ENCODE measurements at regions not wholly inside any gene's neighbourhood (a gene's known extent, or its start where the extent isn't known, plus 50 kb on each side); places are given as distances from the start of the nearest gene placed in this dataset.
A peak's percentile ranks its signal among the peaks of the same experiment; 100 is the strongest.

DNA sequence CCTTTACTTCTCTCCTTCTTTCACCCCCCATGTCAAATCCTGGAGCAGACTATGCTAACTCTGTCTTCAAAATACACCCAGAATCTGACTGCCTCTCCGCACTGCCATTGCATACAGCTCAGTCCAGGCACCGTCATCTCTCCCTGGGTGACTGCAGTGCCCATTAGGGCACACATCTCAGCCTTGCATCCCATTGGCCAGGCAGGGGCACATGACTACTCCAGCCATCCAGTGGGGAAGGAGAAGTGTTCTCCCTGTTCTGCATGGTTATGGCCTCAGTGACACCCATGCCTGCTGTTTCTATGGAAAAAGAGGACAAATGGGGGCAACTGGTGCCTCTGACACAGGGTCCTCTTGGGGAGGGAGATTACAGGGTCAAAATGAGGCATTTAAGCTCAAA lies 270.5 kb downstream of the MATN1 start:
- no peak for DNase-seq (ENCODE audit: insufficient read length)
- FAIRE-seq, result no peak
- TF ChIP-seq TAF1 (IDR thresholded peaks at IDR 0.05; ENCODE audit: borderline replicate concordance, low read depth, low read length) (no peak), POLR2A (IDR thresholded peaks at IDR 0.05; ENCODE audit: low read depth, low read length) (no peak), POLR2AphosphoS5 (IDR thresholded peaks at IDR 0.05; ENCODE audit: low read depth, low read length) (no peak)

- FAIRE-seq (no peak), DNase-seq (ENCODE audit: insufficient read length) (no peak)
- TF ChIP-seq POLR2A (IDR thresholded peaks at IDR 0.05; ENCODE audit: low read depth, low read length), result no peak
- no peak for TF ChIP-seq POLR2AphosphoS5 (IDR thresholded peaks at IDR 0.05; ENCODE audit: low read depth, low read length)
- no peak for TF ChIP-seq TAF1 (IDR thresholded peaks at IDR 0.05; ENCODE audit: borderline replicate concordance, low read depth, low read length)
Measured at GRCh38 chr1:30452170-30452569, 271.2 kb downstream of the MATN1 start.

GRCh38 chr1:30451532-30452125 lies 271.8 kb downstream of the MATN1 start:
- FAIRE-seq, result no peak
- no peak for DNase-seq (ENCODE audit: insufficient read length)
- TF ChIP-seq TAF1 (IDR thresholded peaks at IDR 0.05; ENCODE audit: borderline replicate concordance, low read depth, low read length) (no peak), POLR2AphosphoS5 (IDR thresholded peaks at IDR 0.05; ENCODE audit: low read depth, low read length) (no peak), POLR2A (IDR thresholded peaks at IDR 0.05; ENCODE audit: low read depth, low read length) (no peak)

- TF ChIP-seq TAF1 (IDR thresholded peaks at IDR 0.05; ENCODE audit: borderline replicate concordance, low read depth, low read length), result no peak
- TF ChIP-seq POLR2A (IDR thresholded peaks at IDR 0.05; ENCODE audit: low read depth, low read length), result no peak
- TF ChIP-seq POLR2AphosphoS5 (IDR thresholded peaks at IDR 0.05; ENCODE audit: low read depth, low read length), result no peak
- FAIRE-seq (no peak), DNase-seq (ENCODE audit: insufficient read length) (no peak)
Measured at GRCh38 chr1:30450818-30451233, 272.6 kb downstream of the MATN1 start.

DNA sequence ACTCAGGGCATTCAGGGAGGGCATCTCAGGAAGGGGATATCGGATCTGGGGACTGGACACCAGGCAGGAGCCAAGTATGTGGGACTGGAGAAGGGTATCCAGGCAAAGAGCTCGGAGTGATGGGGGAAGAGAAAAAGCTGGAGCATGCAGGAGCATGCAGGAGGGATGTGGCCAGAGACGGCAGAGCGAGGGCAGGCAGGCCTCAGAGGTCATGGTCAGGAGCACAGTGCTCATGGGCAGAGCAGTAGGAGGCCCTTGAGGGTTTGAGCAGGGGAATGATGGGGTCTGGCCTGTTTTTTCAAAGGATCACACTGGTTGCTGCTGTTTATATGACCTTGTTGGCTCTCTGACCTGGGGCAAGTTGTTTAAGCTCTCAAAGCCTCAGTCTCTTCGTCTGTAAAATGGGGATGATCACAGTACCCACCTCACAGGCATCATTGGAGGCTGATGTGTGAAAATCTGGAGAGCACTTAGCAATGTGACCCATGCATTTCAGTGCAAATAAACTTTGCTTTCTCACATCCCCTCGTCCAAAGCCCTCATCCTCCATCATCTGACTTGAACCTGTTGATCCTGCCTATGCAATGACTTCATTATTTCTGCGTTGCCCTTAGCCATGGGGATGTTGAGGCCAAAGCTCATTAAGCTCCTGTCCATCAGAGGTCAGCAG lies 273.1 kb downstream of the MATN1 start:
- no peak for TF ChIP-seq POLR2AphosphoS5 (IDR thresholded peaks at IDR 0.05; ENCODE audit: low read depth, low read length)
- TF ChIP-seq TAF1 (IDR thresholded peaks at IDR 0.05; ENCODE audit: borderline replicate concordance, low read depth, low read length), result no peak
- no peak for TF ChIP-seq POLR2A (IDR thresholded peaks at IDR 0.05; ENCODE audit: low read depth, low read length)
- DNase-seq (ENCODE audit: insufficient read length) (no peak), FAIRE-seq (no peak)

GRCh38 chr1:30449428-30450147 lies 273.8 kb downstream of the MATN1 start:
- no peak for FAIRE-seq
- no peak for DNase-seq (ENCODE audit: insufficient read length)

DNA sequence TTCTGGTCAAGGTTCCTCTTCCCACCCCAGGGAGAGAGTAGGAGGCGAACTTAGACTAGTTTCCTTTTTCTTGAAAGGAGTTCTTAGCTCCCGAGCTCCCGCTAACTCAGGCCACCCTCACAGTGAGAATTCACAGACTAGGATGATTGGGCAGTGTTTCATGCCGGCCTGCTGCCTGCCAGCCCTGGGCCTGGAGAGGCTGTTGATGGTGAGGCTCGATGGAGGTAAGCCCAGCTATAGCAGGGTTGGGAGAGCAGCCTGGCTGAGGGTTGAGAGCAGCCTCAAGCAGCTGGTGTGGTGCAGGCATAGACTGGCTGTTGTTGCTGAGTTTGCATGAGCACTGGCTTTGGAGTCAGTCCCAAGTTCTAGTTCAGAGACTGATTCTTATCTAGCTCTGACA lies 274.4 kb downstream of the MATN1 start:
- TF ChIP-seq TAF1 (IDR thresholded peaks at IDR 0.05; ENCODE audit: borderline replicate concordance, low read depth, low read length) (no peak), POLR2AphosphoS5 (IDR thresholded peaks at IDR 0.05; ENCODE audit: low read depth, low read length) (no peak), POLR2A (IDR thresholded peaks at IDR 0.05; ENCODE audit: low read depth, low read length) (no peak)

More at GRCh38 chr1:30449428-30450147, 273.8 kb downstream of the MATN1 start:
- TF ChIP-seq POLR2A (IDR thresholded peaks at IDR 0.05; ENCODE audit: low read depth, low read length) (no peak), POLR2AphosphoS5 (IDR thresholded peaks at IDR 0.05; ENCODE audit: low read depth, low read length) (no peak), TAF1 (IDR thresholded peaks at IDR 0.05; ENCODE audit: borderline replicate concordance, low read depth, low read length) (no peak)

DNA sequence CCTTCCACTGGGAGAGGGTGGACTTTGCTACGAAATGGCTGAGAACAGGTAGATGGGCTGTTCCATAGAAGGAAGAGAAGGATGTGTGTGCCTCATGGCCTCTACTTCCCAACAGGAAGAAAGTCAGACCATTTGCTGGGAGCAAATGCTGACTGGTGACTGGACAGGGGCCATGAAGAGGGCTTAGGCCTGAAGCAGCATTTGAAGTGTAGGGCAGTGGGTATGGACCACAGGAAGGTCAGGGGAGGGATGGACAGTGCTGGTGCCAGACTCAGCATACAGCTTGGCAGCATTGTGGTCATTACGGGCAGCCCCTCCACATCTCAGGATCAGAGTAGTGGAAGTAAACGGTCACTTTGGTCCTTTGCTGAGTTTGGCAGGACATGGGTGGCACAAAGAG lies 275.7 kb downstream of the MATN1 start:
- DNase-seq (ENCODE audit: insufficient read length), result no peak

More for the DNA sequence above, 274.4 kb downstream of the MATN1 start:
- DNase-seq (ENCODE audit: insufficient read length) (no peak), FAIRE-seq (no peak)

DNA sequence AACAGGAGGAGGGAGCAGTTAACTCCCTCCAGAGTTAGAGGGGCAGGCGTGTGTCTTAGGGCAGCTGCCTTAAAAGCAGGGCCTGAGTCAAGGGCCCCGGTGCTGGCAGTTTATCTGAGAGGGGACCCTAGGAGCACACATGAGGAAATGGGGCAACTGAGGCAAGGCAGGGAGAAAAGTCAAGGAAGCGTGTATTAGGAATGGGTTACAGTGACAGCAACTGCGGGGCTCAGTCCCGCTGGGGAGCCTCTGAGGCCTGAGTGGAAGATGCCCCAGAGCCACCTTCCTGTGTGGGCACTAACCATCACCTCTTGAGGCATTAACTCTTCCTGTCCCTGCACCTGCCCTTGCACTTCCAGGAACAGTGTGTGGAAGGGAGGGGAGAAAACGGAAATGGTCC lies 276.3 kb downstream of the MATN1 start:
- FAIRE-seq (no peak), DNase-seq (ENCODE audit: insufficient read length) (no peak)
- no peak for TF ChIP-seq TAF1 (IDR thresholded peaks at IDR 0.05; ENCODE audit: borderline replicate concordance, low read depth, low read length)
- no peak for TF ChIP-seq POLR2A (IDR thresholded peaks at IDR 0.05; ENCODE audit: low read depth, low read length)
- TF ChIP-seq POLR2AphosphoS5 (IDR thresholded peaks at IDR 0.05; ENCODE audit: low read depth, low read length), result no peak

More for the DNA sequence above, 275.7 kb downstream of the MATN1 start:
- no peak for TF ChIP-seq POLR2AphosphoS5 (IDR thresholded peaks at IDR 0.05; ENCODE audit: low read depth, low read length)
- TF ChIP-seq TAF1 (IDR thresholded peaks at IDR 0.05; ENCODE audit: borderline replicate concordance, low read depth, low read length), result no peak
- TF ChIP-seq POLR2A (IDR thresholded peaks at IDR 0.05; ENCODE audit: low read depth, low read length), result no peak
- no peak for FAIRE-seq

DNA sequence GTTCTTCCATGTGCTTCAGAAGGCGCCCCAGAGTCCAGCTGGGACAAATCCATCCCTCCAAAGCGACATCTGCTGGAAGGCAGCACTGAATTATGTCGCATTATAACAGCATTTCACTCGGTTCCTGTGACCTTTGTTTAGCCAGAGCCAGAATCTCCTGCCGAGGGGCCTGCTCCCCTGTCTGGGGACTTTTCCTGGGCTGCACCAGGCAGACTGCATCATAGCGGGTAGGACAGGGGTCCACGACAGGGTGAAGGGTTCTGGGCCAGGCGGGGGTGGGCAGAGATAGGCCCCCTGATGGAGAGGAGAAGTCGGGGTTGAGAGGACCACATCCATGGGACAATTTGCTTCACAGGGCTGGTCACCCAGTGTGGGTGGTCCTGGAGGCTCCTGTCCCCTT lies 276.9 kb downstream of the MATN1 start:
- no peak for TF ChIP-seq TAF1 (IDR thresholded peaks at IDR 0.05; ENCODE audit: borderline replicate concordance, low read depth, low read length)
- TF ChIP-seq POLR2AphosphoS5 (IDR thresholded peaks at IDR 0.05; ENCODE audit: low read depth, low read length), result no peak
- TF ChIP-seq POLR2A (IDR thresholded peaks at IDR 0.05; ENCODE audit: low read depth, low read length), result no peak
- DNase-seq (ENCODE audit: insufficient read length), result no peak
- no peak for FAIRE-seq

DNA sequence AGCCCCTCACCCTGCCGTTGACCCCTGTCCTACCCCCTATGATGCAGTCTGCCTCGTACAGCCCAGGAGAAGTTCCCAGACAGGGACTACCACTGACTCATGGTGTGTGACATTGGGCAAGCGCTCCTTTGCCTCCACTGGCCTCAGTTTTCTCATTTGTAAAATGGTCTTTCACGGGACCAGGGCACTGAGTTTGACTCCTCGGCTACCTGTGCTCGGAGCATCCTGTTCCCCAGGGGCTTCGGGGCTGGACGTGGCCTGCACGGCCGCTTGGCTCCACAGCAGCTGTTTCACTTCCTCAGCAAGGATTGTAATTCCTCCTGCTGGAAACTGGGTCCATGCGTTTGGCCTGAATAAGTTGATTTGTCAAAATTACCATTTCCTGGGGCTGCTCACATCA lies 277.3 kb downstream of the MATN1 start:
- DNase-seq (ENCODE audit: insufficient read length) (no peak), FAIRE-seq (peak; percentile 70)
- no peak for TF ChIP-seq TAF1 (IDR thresholded peaks at IDR 0.05; ENCODE audit: borderline replicate concordance, low read depth, low read length)
- TF ChIP-seq POLR2A (IDR thresholded peaks at IDR 0.05; ENCODE audit: low read depth, low read length), result no peak
- TF ChIP-seq POLR2AphosphoS5 (IDR thresholded peaks at IDR 0.05; ENCODE audit: low read depth, low read length), result no peak
